Activated T-helper 1 cell treated with Interleukin-2 at 50 U/mL for 16 hours (primary cell): ENCODE measurements at regions not wholly inside any gene's neighbourhood (a gene's known extent, or its start where the extent isn't known, plus 50 kb on each side); places are given as distances from the start of the nearest gene placed in this dataset.
"Not testable (repeated sequence)": the region's sequence is repeated elsewhere in the genome, so short reads cannot be mapped to it uniquely, and the experiment has no call there.

Experiments used
- DNase-seq: peaks from one replicate; pipeline ENCODE4 v3.0.0-alpha.2; 2020; ENCODE audit warnings: low read depth

DNA sequence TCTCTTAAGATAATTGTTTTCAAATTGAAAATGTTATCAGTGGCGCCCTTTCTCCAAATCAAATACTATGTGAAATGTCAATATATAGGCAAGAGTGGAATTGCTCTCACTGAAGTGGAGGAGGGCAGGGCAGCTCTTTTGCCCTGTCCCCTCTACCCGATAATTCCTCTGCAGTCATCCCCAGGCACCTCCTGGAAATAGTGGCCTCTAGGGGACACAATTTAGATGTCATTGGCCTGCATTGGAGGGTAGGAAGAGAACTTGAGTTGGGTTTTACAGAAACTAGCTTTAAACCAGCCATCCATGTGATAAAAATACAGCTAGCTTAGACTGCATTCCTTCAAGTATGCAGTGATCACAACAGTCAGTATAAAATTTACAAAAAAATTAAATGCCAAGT is 288.9 kb downstream of the EDEM1 start:
- DNase-seq, result no peak

GRCh38 chr3:5479229-5479799 is 291.8 kb downstream of the EDEM1 start:
- no peak for DNase-seq

DNA sequence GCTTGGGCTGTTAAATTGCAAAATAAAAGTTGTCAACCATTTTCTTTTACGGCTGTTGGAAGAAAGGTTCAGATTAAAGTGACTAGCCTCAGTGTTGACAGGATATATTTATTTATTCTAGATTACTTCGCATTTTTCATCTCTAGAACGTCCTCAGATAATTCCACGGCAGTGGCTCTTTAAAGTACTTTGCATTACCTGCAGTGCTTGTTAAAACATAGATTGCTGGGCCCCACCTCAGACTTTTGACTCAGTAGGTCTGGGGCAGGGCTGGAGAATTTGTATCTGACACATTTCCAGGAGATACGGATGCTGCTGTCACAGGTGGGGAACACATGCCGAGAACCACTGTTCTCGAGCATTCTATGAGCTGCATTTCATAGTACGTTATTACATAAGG is 292.7 kb downstream of the EDEM1 start:
- no peak for DNase-seq

GRCh38 chr3:5485427-5485826 is 297.9 kb downstream of the EDEM1 start:
- no peak for DNase-seq

GRCh38 chr3:5488771-5489170 is 301.3 kb downstream of the EDEM1 start:
- no peak for DNase-seq

DNA sequence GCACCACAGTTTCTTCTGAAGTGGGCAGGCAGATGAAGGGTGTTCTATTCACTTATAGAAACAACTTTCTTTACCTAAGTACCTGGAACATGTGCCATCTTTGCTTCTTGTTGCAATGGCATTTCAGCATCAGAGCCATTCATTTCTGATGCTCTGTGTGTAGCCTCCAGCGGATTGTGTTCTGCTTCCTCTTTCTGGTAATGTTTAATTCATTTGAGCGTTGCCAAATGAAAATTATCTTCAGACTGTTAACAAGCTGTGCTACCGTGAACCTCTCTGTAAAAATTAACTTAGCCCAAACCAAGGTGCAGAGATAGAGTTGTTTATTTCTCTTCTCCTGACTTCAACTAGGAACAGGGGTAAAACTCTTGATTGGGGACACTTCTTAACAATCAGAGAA is 302.0 kb downstream of the EDEM1 start:
- DNase-seq, result no peak

DNA sequence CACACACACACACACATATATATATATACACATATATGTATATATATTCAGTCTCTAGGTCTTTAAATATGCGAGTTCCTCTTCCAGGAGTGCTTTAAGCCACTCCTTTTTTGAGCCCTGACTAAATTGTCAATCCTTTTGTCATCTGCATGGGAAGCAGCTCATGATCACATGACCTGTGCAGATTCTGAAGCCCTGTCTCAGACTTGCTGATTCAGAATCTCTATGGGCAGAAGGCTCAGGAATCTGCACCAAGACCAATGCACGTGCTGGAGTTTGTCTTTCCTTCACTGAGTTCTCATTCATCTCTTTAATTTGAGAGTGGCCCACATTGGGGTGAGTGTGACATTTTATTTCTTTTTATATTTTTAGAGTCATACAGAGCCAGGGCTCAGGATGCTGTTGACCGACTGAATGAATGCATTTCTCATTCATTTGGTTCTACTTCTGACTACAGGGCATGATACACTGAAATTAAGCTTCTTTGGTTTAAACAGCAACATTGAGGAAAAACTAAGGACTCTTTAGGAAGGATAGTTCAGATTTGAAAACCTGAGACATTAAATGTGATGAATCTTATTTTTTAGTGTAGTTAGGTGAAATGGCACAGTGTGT is 307.5 kb downstream of the EDEM1 start:
- no peak for DNase-seq

- no peak for DNase-seq
Measured at GRCh38 chr3:5497497-5497896, 310.0 kb downstream of the EDEM1 start.

DNA sequence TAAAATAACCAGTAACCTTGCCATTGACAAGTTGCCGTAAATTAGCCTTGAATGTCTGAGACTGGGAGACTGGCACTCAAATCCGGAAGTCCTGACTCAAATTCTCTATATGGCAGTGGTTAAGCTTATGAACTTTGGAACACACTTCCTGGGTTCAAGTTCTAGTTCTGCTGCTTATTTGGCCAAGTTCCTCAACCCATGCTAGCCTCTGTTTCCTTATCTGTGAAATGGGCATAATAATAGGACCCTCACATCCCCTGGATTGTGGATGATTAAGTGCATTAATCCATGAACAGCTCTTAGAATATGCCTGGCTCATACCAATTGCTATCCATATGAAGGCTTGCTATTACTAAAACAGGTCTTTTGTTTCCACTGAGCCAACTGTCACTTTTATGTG is 311.5 kb downstream of the EDEM1 start:
- no peak for DNase-seq

DNA sequence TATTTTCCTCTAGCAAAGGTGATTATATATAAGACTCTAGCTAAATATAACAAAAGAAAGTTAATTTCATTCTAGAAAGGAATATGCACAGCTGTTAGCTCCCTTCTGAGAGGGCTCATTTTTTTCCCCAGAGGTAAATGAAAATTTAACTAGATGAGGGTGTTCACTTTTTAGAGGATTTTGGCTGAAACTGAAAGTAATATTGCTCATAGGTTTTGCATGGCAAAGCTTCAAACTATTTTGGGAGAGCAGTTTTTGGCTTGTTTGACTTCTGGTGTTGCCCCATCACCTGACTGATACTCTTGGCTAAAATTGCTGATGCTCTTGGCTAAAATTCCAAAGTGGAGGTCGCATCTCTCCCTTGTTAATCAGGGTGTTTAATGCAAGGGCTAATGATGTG is 311.9 kb downstream of the EDEM1 start:
- DNase-seq, result no peak

DNA sequence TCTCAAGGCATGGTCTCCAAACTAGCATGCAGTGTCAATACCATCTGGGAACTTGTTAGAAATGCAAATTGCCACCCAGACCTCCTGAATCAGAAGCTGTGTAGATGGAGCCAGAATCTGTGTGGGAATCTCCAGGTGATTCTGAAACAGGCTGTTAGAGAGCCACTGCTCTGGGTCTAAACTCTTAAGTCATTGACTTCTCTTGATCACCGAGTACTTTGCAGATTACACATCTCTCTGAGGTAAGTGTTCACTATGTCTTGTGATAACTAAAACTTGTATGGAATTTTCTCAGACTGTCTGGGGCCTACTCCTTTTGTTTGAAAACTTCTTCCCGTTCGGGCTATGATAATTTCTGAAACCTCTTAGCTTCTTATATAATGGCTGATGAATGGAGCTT is 315.6 kb downstream of the EDEM1 start:
- DNase-seq, result no peak

DNA sequence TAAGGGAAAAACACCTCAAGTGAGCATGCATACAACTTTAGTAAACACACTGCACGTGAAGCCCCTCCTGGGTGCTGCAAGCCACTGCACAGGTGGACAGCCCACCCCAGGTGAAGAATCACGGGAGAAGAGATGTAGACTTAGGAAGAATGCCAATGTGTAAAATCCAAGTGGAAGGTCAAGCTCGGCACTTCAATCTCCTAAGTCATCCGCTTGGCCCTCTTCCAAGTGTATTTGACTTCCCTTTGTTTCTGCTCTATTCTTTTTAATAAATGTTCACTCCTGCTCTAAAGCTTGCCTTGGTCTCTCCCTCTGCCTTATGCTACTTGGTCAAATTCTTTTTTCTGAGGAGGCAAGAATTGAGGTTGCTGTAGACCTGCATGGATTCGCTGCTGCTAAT is 316.6 kb downstream of the EDEM1 start:
- no peak for DNase-seq

- no peak for DNase-seq
Measured at GRCh38 chr3:5505163-5505562, 317.7 kb downstream of the EDEM1 start.

DNA sequence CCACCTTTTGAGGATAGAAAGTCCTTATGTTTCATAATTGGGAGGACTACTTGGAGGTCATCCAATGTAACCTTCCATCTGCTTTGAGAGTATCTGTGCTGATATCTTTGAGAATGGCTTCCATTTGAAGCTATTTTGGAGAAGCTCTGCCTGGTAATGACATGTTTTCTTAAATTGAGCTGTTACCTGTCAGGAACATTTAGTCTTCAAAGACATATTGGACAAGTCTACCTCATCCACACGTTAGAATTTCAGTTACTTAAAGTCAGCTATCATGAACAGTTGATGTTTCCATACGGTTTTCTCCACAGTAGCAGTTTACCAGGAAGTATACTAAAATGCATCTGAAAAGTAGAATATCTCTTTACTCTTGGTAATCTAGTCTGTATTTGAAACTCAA is 318.5 kb downstream of the EDEM1 start:
- DNase-seq, result no peak

DNA sequence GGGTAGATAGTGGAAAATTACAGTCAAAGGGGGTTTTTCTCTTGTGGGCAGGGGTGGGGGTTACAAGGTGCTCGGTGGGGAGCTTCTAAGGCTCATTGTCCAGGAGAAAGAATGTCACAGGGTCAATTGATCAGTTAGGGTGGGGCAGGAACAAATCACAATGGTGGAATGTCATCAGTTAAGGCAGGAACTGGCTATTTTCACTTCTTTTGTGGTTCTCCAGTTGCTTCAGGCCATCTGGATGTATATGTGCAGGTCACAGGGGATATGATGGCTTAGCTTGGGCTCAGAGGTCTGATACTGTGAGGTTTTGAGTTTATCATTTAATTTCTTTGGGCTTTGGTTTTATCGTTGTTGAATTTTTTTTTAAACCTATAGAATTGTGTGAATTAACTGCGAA is 321.4 kb downstream of the EDEM1 start:
- not testable (repeated sequence) for DNase-seq

GRCh38 chr3:5510300-5510699 is 322.8 kb downstream of the EDEM1 start:
- DNase-seq, result no peak

DNA sequence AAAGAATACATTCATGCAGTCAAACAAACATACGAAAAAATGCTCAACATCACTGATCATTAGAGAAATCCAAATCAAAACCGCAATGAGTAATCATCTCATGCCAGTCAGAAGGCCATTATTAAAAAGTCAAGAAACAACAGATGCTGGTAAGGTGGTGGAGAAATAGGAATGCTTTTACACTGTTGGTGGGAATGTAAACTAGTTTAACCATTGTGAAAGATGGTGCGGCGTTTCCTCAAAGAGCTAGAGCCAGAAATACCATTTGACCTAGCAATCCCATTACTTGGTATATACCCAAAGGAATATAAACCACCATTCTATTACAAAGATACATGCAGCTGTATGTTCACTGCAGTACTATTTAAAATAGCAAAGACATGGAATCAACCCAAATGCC is 330.4 kb downstream of the EDEM1 start:
- DNase-seq, result no peak

DNA sequence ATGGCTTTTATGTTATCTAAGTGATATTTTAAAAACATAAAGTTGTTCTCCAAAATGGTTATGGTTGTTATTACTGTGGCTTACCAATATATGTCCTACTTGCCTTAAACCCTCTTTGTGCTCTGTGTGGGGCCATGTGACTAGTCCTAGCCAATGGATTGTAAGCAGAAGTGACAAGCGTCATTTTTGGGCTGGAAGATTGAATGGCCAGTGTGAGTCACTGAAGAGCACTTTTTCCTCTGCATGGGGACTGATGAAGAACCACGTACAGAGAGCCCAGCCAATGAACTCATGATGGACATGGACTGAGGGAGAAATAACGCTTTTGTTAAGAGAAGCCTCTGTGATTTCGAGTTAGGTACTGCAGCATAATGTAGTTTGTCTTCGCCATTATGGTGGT is 332.7 kb downstream of the EDEM1 start:
- no peak for DNase-seq

GRCh38 chr3:5523125-5523524 is 335.6 kb downstream of the EDEM1 start:
- no peak for DNase-seq

DNA sequence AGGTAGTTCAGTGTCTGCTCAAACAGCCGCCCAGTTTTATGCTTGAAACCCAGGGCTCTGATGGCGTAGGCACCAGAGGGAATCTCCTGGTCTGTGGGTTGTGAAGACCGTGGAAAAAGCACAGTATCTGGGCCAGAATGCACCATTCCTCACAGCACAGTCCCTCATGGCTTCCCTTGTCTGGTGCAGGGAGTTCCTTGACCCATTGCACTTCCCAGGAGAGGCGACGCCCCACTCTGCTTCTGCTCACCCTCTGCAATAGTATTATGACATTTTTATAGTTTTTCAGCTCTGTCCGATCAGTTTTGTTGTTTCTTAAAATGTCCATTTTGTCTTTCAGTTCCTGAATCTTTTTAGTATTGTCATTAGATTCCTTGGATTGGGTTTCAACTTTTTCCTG is 343.5 kb downstream of the EDEM1 start:
- DNase-seq, result no peak

DNA sequence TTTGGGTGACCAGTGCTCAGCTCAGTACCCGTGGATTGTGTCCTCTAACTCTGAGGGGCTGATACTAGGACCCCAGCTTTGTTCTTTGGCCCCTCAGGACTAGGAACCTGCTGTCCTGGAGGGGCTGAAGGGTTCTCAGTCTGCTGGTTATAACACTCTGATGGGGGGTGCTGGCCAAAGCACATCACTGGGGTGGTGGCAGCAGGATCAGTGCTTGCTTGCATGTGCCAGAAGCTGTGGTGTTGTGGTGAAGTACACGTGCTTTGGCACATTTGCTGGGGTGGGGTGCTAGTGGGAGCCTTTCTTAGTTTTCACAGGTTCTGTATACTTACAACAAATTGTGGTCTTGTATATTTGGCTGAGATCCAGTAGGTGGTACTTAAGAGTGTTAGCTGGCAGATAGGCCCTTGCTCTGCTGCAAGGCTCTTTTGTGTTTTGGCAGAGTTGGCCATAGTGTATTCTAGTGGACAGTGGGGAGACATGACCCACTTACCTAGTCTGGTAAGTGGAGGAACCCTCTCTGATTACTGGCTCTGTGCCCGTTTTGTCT is 344.3 kb downstream of the EDEM1 start:
- no peak for DNase-seq

DNA sequence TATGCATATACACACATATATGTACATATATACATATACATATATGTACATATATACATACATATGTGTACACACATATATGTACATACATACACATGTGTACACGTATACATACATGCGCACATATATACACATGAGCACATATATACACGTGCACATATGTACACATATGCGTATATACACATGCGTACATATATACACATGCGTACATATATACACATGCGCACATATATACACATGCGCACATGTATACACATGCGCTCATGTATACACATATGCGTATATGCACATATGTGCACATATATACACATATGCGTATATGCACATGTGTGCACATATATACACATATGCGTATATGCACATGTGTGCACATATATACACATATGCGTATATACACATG is 353.0 kb downstream of the EDEM1 start:
- no peak for DNase-seq

GRCh38 chr3:5542472-5542871 is 355.0 kb downstream of the EDEM1 start:
- no peak for DNase-seq

- DNase-seq, result no peak
Measured at GRCh38 chr3:5543047-5543446, 355.5 kb downstream of the EDEM1 start.
